GM21381 (cell line): ENCODE measurements at regions not wholly inside any gene's neighbourhood (a gene's known extent, or its start where the extent isn't known, plus 50 kb on each side); places are given as distances from the start of the nearest gene placed in this dataset.

Experiments used
- ATAC-seq: cut with Tn5 transposase; IDR thresholded peaks from one replicate; pipeline ENCODE4 v1.9.1; 2021; ENCODE audit warnings: mild to moderate bottlenecking, moderate library complexity; ENCODE audit not compliant: unreplicated experiment

- ATAC-seq, result no peak
Observed at GRCh38 chr2:37471104-37471503, 126.7 kb downstream of the QPCT start.

GRCh38 chr2:37471994-37472393 is 127.6 kb downstream of the QPCT start:
- ATAC-seq, result no peak

- ATAC-seq, result no peak
Observed at GRCh38 chr2:37472959-37473358, 128.5 kb downstream of the QPCT start.

GRCh38 chr2:37476411-37476810 is 132.0 kb downstream of the QPCT start:
- ATAC-seq, result no peak

GRCh38 chr2:37477921-37478320 is 133.5 kb downstream of the QPCT start:
- ATAC-seq, result no peak

- no peak for ATAC-seq
Observed at GRCh38 chr2:37481244-37481643, 136.8 kb downstream of the QPCT start.

- no peak for ATAC-seq
Observed at GRCh38 chr2:37489041-37489456, 144.6 kb downstream of the QPCT start.

- no peak for ATAC-seq
Observed at GRCh38 chr2:37489536-37489935, 145.1 kb downstream of the QPCT start.

GRCh38 chr2:37493425-37493824 is 149.0 kb downstream of the QPCT start:
- no peak for ATAC-seq

- ATAC-seq, result no peak
Observed at GRCh38 chr2:37499113-37499512, 154.7 kb downstream of the QPCT start.

- ATAC-seq, result no peak
Observed at GRCh38 chr2:37500031-37500430, 155.6 kb downstream of the QPCT start.

- ATAC-seq, result no peak
Observed at GRCh38 chr2:37501113-37501512, 156.7 kb downstream of the QPCT start.

GRCh38 chr2:37506407-37507050 is 162.1 kb downstream of the QPCT start:
- no peak for ATAC-seq

GRCh38 chr2:37507051-37507410 is 162.6 kb downstream of the QPCT start:
- ATAC-seq, result no peak

- no peak for ATAC-seq
Observed at GRCh38 chr2:37507703-37508102, 163.3 kb downstream of the QPCT start.

- ATAC-seq, result no peak
Observed at GRCh38 chr2:37512971-37513370, 158.5 kb downstream of the CDC42EP3 start.

- no peak for ATAC-seq
Observed at GRCh38 chr2:37523814-37524362, 147.6 kb downstream of the CDC42EP3 start.

GRCh38 chr2:37526323-37526722 is 145.1 kb downstream of the CDC42EP3 start:
- no peak for ATAC-seq

GRCh38 chr2:37526856-37527255 is 144.6 kb downstream of the CDC42EP3 start:
- no peak for ATAC-seq

GRCh38 chr2:37527361-37527760 is 144.1 kb downstream of the CDC42EP3 start:
- no peak for ATAC-seq

- no peak for ATAC-seq
Observed at GRCh38 chr2:37529830-37530415, 141.5 kb downstream of the CDC42EP3 start.

GRCh38 chr2:37532503-37532902 is 138.9 kb downstream of the CDC42EP3 start:
- no peak for ATAC-seq

GRCh38 chr2:37537316-37537715 is 134.1 kb downstream of the CDC42EP3 start:
- ATAC-seq, result no peak
